NCI-H526 treated with DMSO at 0.1 percent for 48 hours (cell line): ENCODE measurements at regions not wholly inside any gene's neighbourhood (a gene's known extent, or its start where the extent isn't known, plus 50 kb on each side); places are given as distances from the start of the nearest gene placed in this dataset.
A peak's percentile ranks its signal among the peaks of the same experiment; 100 is the strongest.

ENCODE experiments used
- DNase-seq: peaks from one replicate; lab custom pipeline; 2025; lab: John Stamatoyannopoulos, UW

DNA sequence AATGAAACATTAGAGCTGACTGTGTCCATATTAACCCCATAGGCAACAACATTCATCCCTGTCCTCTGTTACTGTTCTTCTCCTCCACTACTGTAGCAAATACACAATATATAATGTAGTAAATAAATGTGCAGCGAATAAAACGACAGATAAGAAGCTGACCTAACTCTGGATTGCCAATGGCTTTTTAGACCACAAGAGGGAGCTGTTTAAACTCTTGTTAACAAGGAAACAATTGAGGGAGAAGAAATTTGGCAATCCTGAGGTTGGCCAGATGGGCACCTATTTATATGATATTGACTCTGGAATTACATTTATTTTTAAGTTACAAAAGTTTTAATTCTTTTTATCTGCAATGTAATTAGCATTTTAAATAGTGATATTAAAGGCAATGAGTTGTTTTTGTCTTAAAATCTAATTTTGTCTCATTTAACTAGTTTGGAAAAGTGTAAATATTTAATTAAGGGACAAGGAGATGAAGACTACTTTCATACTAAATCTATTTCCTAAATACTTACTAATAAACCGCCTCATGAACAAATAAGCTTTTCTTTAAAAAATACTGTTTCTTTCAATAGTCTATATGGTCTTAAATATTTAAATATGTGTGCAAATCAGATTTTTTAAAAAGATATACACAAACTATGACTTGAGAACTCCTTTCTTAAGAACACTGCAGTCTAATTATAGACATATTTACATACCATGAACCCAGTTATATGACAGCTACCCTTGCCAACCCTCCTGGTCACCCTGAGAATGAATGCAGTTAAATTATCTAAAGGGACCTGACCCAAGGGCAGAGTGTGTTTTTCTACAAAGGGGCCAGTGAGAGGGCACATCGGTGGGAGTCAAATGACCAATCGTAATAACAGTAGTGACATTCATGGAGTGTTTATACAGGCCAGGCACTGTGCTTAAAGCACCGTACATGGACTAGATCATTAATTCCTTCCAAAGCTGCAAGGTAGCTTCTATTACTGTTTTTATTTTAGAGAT, 52.9 kb upstream of the HPF1 start:
- peak; percentile 67 for DNase-seq

DNA sequence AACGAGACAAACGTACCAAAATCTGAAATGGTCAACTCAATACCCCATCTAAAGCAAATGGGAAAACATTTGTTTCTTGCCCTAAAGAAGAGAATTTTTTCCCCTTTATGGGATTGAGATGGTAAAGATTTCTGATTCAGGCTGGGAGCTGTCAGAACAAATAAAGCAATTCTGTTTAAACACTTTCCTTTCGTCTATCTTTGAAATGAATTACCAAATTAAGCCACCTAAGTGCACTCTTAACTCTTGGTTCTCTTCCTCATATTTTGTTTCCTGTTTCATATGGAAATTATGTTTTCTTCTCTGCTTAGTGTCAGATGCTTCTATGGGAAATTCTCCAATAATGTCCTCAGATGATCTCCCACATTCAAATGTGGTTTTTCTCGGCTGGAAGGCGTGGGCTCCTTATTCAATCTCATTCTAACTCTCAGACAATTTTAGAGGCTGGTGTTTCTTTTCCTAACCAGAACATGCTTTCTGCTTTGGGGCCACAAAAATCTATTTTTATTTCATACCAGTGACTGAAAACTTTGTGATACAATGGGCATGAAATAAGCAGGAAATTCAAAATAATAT, 50.3 kb upstream of the HPF1 start:
- DNase-seq = no peak
